OCI-LY1 (cell line): ENCODE measurements at regions not wholly inside any gene's neighbourhood (a gene's known extent, or its start where the extent isn't known, plus 50 kb on each side); places are given as distances from the start of the nearest gene placed in this dataset.

ENCODE experiments used
- EZH2 ChIP-seq: fragments of 200-600 bp; sonication (generic), shearing (Covaris generic); IDR thresholded peaks from 2 replicates; pipeline ENCODE4 v1.8.0; 2017; ENCODE audit warnings: borderline replicate concordance, mixed run types, mild to moderate bottlenecking, antibody characterized with exemption, low read length, moderate library complexity, mixed read lengths
- TF ChIP-seq, protein P1 (sequence below): fragments of 200-600 bp; sonication (generic), shearing (Covaris generic); IDR thresholded peaks from 2 replicates; pipeline ENCODE4 v1.5.1; 2017; ENCODE audit warnings: mild to moderate bottlenecking, antibody characterized with exemption, low read length, moderate library complexity, mixed read lengths

DNA sequence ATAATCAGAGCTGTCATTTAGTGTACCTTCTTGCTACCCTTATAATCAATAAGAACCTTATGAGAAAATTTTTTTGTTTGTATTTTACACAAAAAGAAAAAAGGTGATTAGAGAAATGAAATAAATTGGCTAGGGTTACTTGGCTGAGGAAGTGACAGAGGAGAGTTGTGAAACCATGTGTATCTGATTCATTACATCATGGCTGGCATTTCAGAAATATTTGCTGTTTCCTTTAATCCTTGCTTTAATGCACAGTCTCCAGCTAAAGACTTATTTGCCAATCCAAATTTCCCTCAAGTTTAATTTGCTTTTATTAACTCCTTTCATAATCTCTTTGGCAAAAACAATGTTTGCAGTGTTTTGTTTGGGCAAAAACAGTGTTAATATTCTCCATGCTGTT lies 543.1 kb downstream of the KIF4B start:
- TF ChIP-seq, protein P1, sequence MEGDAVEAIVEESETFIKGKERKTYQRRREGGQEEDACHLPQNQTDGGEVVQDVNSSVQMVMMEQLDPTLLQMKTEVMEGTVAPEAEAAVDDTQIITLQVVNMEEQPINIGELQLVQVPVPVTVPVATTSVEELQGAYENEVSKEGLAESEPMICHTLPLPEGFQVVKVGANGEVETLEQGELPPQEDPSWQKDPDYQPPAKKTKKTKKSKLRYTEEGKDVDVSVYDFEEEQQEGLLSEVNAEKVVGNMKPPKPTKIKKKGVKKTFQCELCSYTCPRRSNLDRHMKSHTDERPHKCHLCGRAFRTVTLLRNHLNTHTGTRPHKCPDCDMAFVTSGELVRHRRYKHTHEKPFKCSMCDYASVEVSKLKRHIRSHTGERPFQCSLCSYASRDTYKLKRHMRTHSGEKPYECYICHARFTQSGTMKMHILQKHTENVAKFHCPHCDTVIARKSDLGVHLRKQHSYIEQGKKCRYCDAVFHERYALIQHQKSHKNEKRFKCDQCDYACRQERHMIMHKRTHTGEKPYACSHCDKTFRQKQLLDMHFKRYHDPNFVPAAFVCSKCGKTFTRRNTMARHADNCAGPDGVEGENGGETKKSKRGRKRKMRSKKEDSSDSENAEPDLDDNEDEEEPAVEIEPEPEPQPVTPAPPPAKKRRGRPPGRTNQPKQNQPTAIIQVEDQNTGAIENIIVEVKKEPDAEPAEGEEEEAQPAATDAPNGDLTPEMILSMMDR, result no peak
- TF ChIP-seq EZH2, result no peak
